SK-N-MC (cell line): ENCODE measurements at regions not wholly inside any gene's neighbourhood (a gene's known extent, or its start where the extent isn't known, plus 50 kb on each side); places are given as distances from the start of the nearest gene placed in this dataset.

Experiments used
- EZH2 ChIP-seq: fragments of 200-600 bp; sonication (generic); IDR thresholded peaks from one replicate; pipeline ENCODE4 v1.6.1; 2017; ENCODE audit warnings: antibody characterized with exemption
- POLR2AphosphoS5 ChIP-seq: IDR thresholded peaks from 2 replicates; pipeline ENCODE4 v1.6.1; 2012; ENCODE audit warnings: mild to moderate bottlenecking, low read depth, low read length, borderline replicate concordance

DNA sequence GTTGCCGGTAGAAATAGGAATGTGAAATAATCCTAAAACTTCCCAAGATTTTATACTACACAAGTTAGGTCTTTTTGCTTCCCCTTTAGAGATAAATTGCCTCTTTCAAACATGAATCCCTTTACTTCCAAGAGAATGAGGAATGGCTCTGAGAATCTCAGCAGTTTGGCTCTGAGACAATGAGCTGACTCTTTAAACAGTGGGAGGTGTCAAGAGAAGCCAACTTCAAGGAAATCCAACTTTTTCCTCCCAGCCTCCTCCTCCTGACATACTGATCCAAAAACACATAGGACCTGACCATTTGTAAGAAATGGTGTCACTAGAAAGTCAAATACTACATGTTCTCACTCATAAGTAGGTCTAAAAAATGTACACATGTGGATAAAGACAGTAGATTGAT lies 154.2 kb downstream of the ALDH8A1 start:
- TF ChIP-seq POLR2AphosphoS5 (no peak), EZH2 (no peak)
